ENCODE measurements at regions not wholly inside any gene's neighbourhood (a gene's known extent, or its start where the extent isn't known, plus 50 kb on each side); places are given as distances from the start of the nearest gene placed in this dataset.

GRCh38 chr18:61950371-61950770 lies 57.6 kb upstream of the RNF152 start:
- intact Hi-C loops (cut with DNase I) = no loop called here
- Histone ChIP-seq H3K27me3 (replicated peaks; ENCODE audit: insufficient read depth) (no peaks in the 10 kb centered on the region), H3K4me3 (no peak overlapping the region), H3K36me3 (no peaks in the 10 kb centered on the region), H3K27ac (peak overlapping the region; percentile 55 to 63), H3K9me3 (no peaks in the 10 kb centered on the region), H3K4me1 (replicated peaks) (no peaks in the 10 kb centered on the region)
- TF ChIP-seq POLR2A (IDR thresholded peaks at IDR 0.05) (no peak), CTCF (IDR thresholded peaks at IDR 0.05) (no peak), POLR2AphosphoS5 (IDR thresholded peaks at IDR 0.05) (no peak)
- 21% methylated on average over 3 of the region's 3 CpGs for WGBS
- no peak for DNase-seq (ENCODE audit: low spot score)

GRCh38 chr18:61949946-61950345 lies 57.1 kb upstream of the RNF152 start:
- peak; percentile 75 for DNase-seq (ENCODE audit: low spot score)
- H3K9me3 ChIP-seq = no peaks in the 10 kb centered on the region
- no peaks in the 10 kb centered on the region for H3K36me3 ChIP-seq
- no peak overlapping the region for H3K4me3 ChIP-seq
- no peaks in the 10 kb centered on the region for H3K27me3 ChIP-seq (replicated peaks; ENCODE audit: insufficient read depth)
- intact Hi-C loops (cut with DNase I) = no loop called here
- no peaks in the 10 kb centered on the region for H3K4me1 ChIP-seq (replicated peaks)
- WGBS = 20% methylated on average over 10 of the region's 10 CpGs
- H3K27ac ChIP-seq = peak overlapping the region; percentile 55 to 63
- TF ChIP-seq POLR2AphosphoS5 (IDR thresholded peaks at IDR 0.05) (peak; percentile 82), POLR2A (IDR thresholded peaks at IDR 0.05) (no peak)

GRCh38 chr18:61948846-61949438 lies 56.1 kb upstream of the RNF152 start:
- H3K4me3 ChIP-seq = no peak overlapping the region
- TF ChIP-seq POLR2A (IDR thresholded peaks at IDR 0.05) (no peak), CTCF (IDR thresholded peaks at IDR 0.05) (no peak), POLR2AphosphoS5 (IDR thresholded peaks at IDR 0.05) (no peak)
- intact Hi-C loops (cut with DNase I) = no loop called here
- H3K9me3 ChIP-seq = no peaks in the 10 kb centered on the region
- H3K27me3 ChIP-seq (replicated peaks; ENCODE audit: insufficient read depth) = no peaks in the 10 kb centered on the region
- no peak for DNase-seq (ENCODE audit: low spot score)
- H3K27ac ChIP-seq = peak overlapping the region in 1 of 2 donors; percentile 12
- WGBS = 63% methylated on average over 6 of the region's 6 CpGs
- no peaks in the 10 kb centered on the region for H3K36me3 ChIP-seq
- no peaks in the 10 kb centered on the region for H3K4me1 ChIP-seq (replicated peaks)

- DNase-seq (ENCODE audit: low spot score) = no peak
- 63% methylated on average over 4 of the region's 4 CpGs for WGBS
- Histone ChIP-seq H3K9me3 (no peaks in the 10 kb centered on the region), H3K27ac (no peak overlapping the region), H3K36me3 (no peaks in the 10 kb centered on the region), H3K4me1 (replicated peaks) (no peaks in the 10 kb centered on the region), H3K4me3 (no peak overlapping the region), H3K27me3 (replicated peaks; ENCODE audit: insufficient read depth) (no peaks in the 10 kb centered on the region)
- intact Hi-C loops (cut with DNase I) = no loop called here
- no peak for TF ChIP-seq POLR2AphosphoS5 (IDR thresholded peaks at IDR 0.05)
- no peak for TF ChIP-seq POLR2A (IDR thresholded peaks at IDR 0.05)
- TF ChIP-seq CTCF (IDR thresholded peaks at IDR 0.05) = no peak
These were observed 55.5 kb upstream of the RNF152 start for GRCh38 chr18:61948281-61948741.

- Histone ChIP-seq H3K27ac (no peak overlapping the region), H3K4me3 (no peak overlapping the region), H3K4me1 (replicated peaks) (no peaks in the 10 kb centered on the region), H3K9me3 (no peaks in the 10 kb centered on the region), H3K27me3 (replicated peaks; ENCODE audit: insufficient read depth) (no peaks in the 10 kb centered on the region), H3K36me3 (no peaks in the 10 kb centered on the region)
- intact Hi-C loops (cut with DNase I) = no loop called here
- 77% methylated on average over 3 of the region's 3 CpGs for WGBS
- DNase-seq (ENCODE audit: low spot score) = no peak
- TF ChIP-seq POLR2A (IDR thresholded peaks at IDR 0.05) (no peak), CTCF (IDR thresholded peaks at IDR 0.05) (no peak), POLR2AphosphoS5 (IDR thresholded peaks at IDR 0.05) (no peak)
These were observed 53.6 kb upstream of the RNF152 start for GRCh38 chr18:61946449-61946848.

Measured in prostate gland (tissue), 2 donors.